AG09309 (cell line): ENCODE measurements at regions not wholly inside any gene's neighbourhood (a gene's known extent, or its start where the extent isn't known, plus 50 kb on each side); places are given as distances from the start of the nearest gene placed in this dataset.

Source experiments
- DNase-seq: peaks from one replicate; pipeline ENCODE4 v3.0.0-alpha.2; 2010; ENCODE audit warnings: low read depth
- H3K4me3 ChIP-seq: 2 replicates; pipeline ENCODE4 v1.5.1; 2011; ENCODE audit warnings: mild to moderate bottlenecking, low read depth, low read length, moderate library complexity; ENCODE audit not compliant: control insufficient read depth
- TF ChIP-seq, protein P1 (sequence below): IDR thresholded peaks from 2 replicates; pipeline ENCODE4 v1.5.1; 2011; ENCODE audit warnings: mild to moderate bottlenecking, low read depth, low read length, inconsistent platforms; ENCODE audit not compliant: insufficient read depth, control insufficient read depth; ENCODE audit errors: missing control alignments

GRCh38 chr2:239523147-239523953, 122.5 kb upstream of the HDAC4 start:
- DNase-seq = no peak
- TF ChIP-seq, protein P1, sequence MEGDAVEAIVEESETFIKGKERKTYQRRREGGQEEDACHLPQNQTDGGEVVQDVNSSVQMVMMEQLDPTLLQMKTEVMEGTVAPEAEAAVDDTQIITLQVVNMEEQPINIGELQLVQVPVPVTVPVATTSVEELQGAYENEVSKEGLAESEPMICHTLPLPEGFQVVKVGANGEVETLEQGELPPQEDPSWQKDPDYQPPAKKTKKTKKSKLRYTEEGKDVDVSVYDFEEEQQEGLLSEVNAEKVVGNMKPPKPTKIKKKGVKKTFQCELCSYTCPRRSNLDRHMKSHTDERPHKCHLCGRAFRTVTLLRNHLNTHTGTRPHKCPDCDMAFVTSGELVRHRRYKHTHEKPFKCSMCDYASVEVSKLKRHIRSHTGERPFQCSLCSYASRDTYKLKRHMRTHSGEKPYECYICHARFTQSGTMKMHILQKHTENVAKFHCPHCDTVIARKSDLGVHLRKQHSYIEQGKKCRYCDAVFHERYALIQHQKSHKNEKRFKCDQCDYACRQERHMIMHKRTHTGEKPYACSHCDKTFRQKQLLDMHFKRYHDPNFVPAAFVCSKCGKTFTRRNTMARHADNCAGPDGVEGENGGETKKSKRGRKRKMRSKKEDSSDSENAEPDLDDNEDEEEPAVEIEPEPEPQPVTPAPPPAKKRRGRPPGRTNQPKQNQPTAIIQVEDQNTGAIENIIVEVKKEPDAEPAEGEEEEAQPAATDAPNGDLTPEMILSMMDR = no peak
- H3K4me3 ChIP-seq = no peak overlapping the region

DNA sequence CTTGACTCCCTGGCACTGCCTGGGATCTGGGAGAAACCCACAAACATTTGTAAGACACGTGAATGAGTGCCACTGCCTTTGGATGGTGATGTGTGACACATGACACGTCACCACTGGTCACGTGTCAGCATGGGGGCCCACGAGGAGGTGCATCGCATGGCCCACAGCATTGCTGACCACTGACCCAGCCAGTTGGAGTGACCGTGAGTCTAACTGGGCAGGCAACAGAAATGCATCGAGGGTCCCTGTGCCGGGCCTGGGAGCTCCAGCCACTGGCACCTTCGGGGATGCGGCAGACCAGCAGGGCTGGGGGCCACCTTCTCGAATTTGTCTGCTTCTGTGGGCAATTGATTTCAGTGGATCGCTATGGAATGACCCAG, 121.9 kb upstream of the HDAC4 start:
- DNase-seq = no peak
- no peak overlapping the region for H3K4me3 ChIP-seq
- TF ChIP-seq, protein P1 = no peak

DNA sequence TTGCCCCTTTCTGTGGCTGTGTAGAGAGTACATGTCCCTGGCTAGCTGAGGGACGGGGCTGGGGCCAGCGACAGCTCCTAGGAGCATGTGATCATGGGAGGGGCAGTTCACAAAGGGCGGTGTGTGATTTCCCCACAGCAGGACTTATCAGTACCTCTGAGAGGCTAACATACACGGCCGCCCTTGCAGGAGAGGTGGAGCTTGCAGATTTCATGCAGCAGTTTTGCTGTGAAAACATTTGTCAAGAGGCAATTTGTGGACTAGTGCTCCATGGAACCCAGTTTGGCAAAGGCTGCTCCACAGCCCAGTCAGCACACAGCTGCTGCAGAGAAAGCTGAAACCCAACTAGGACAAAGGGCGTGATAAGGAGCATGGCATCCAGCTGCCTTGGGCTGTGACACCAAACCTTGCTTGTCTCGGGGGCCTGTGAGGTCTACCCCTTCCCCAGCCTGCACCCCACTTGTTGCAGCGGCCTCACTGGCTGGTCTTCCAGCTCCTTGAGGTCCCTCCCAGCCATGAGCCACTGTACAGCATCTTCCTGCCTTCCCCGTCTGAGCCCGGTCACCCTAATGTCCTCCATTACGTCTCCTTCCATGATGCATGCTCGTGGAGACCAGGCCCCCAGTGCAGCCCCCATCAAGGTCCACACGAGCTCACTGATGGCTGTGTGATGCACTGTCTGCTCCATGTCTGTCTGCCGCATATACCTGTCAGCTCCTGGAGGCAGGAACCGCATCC, 121.4 kb upstream of the HDAC4 start:
- DNase-seq = no peak
- H3K4me3 ChIP-seq = no peak overlapping the region
- TF ChIP-seq, protein P1 = no peak

GRCh38 chr2:239521518-239521815, 120.6 kb upstream of the HDAC4 start:
- no peak for DNase-seq
- TF ChIP-seq, protein P1 = no peak
- no peak overlapping the region for H3K4me3 ChIP-seq

- DNase-seq = no peak
- TF ChIP-seq, protein P1 = no peak
- no peak overlapping the region for H3K4me3 ChIP-seq
These were observed 120.1 kb upstream of the HDAC4 start for GRCh38 chr2:239520811-239521517.

DNA sequence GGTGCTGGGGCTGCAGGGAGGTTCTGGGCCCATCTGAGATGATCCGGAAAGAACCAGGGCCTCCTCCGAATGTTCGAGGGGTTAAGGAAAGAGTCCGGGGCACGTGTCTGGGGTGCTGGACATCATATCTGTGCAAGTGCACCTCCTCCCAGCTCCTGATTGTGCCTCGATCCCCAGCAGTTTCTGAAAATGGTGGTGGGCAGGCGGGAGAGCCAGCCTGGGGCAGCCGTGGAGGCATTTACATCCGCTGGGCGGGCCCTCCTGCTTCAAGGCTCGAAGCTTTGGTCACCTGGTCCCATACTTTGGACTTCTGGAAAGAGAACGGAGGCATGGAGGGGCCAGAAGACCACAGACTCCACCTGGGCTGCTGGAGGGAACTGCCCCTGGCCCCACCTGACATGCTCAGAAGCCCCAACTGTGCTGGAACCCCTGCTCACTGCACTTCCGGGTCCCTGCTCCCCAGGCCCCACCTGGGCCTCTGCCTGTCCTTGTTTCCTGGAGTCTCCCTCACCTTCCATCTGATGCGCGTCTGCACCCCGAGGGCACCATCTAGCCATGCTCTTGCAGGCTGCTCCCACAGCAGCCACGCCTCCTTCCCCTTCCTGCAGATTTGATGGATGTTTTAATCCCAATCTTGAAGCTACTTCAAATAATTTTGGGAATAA, 119.2 kb upstream of the HDAC4 start:
- TF ChIP-seq, protein P1 = no peak
- H3K4me3 ChIP-seq = no peak overlapping the region
- DNase-seq = no peak
